ENCODE measurements at regions not wholly inside any gene's neighbourhood (a gene's known extent, or its start where the extent isn't known, plus 50 kb on each side); places are given as distances from the start of the nearest gene placed in this dataset.

GRCh38 chr4:110886270-110886669, 263.4 kb upstream of the PITX2 start:
- TF ChIP-seq ELF4 (IDR thresholded peaks at IDR 0.05) = no peak
- no peak for TF ChIP-seq ARNT (IDR thresholded peaks at IDR 0.05)
- POLR2A ChIA-PET = no interaction called here
- CTCF ChIA-PET = no interaction called here
- no peak for DNase-seq (ENCODE audit: extremely low spot score)

- no peak for DNase-seq (ENCODE audit: extremely low spot score)
- CTCF ChIA-PET = no interaction called here
- POLR2A ChIA-PET = no interaction called here
- TF ChIP-seq ZNF384 (IDR thresholded peaks at IDR 0.05) (no peak), HDGF (IDR thresholded peaks at IDR 0.05; ENCODE audit: borderline replicate concordance) (no peak), ARNT (IDR thresholded peaks at IDR 0.05) (no peak), FOXM1 (IDR thresholded peaks at IDR 0.05; ENCODE audit: borderline replicate concordance) (no peak), BHLHE40 (IDR thresholded peaks at IDR 0.05; ENCODE audit: borderline replicate concordance) (no peak)
These were observed 264.0 kb upstream of the PITX2 start for GRCh38 chr4:110886856-110887255.

DNA sequence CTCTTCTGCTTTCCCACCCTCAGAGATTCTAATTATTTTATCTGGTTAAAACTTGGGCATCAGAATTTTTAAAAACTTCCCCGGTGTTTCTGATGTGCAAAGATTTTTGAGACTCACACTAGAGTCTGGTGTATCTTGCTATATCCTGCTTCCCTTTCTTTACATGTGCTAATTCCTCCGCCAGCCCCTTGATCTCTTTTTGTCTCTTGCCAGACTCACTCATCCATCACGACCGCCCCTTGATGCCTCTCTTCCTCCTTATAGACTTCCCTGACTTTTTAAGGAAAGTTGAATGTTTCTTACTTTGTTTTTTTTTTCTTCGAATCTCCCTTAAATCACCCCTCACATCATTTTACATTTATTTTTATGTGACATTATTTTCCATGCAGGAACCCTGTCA, 274.9 kb upstream of the PITX2 start:
- POLR2A ChIA-PET = no interaction called here
- CTCF ChIA-PET = no interaction called here
- DNase-seq (ENCODE audit: extremely low spot score) = no peak
- TF ChIP-seq BHLHE40 (IDR thresholded peaks at IDR 0.05; ENCODE audit: borderline replicate concordance) = no peak
- TF ChIP-seq ELF4 (IDR thresholded peaks at IDR 0.05) = no peak
- no peak for TF ChIP-seq NFRKB (IDR thresholded peaks at IDR 0.05)
- TF ChIP-seq, protein P1, sequence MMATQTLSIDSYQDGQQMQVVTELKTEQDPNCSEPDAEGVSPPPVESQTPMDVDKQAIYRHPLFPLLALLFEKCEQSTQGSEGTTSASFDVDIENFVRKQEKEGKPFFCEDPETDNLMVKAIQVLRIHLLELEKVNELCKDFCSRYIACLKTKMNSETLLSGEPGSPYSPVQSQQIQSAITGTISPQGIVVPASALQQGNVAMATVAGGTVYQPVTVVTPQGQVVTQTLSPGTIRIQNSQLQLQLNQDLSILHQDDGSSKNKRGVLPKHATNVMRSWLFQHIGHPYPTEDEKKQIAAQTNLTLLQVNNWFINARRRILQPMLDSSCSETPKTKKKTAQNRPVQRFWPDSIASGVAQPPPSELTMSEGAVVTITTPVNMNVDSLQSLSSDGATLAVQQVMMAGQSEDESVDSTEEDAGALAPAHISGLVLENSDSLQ (IDR thresholded peaks at IDR 0.05) = no peak
- TF ChIP-seq SP1 (IDR thresholded peaks at IDR 0.05) = no peak
- no peak for TF ChIP-seq FOXK2 (IDR thresholded peaks at IDR 0.05)

DNA sequence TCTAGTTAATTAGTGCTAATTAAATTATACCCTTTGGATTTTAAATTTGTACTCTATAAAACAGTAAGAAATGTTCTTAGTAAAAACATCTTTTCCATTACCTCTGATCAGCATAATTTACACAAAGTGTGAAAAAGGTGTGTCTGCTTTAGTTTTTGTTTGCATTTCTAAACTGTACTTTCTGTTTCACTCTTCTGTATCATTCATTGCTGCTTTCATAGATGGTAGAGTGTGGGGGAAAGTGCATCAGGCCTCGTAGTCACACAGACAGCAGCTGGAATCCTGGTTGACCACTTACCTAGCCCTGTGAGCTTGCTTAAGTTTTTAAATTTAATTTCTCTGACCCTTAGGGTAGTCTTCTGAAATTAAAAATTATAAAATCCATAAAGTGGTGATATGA, 275.4 kb upstream of the PITX2 start:
- no peak for TF ChIP-seq HDGF (IDR thresholded peaks at IDR 0.05; ENCODE audit: borderline replicate concordance)
- TF ChIP-seq ARNT (IDR thresholded peaks at IDR 0.05) = no peak
- TF ChIP-seq FOXA1 (IDR thresholded peaks at IDR 0.05) = no peak
- no peak for TF ChIP-seq BHLHE40 (IDR thresholded peaks at IDR 0.05; ENCODE audit: borderline replicate concordance)
- TF ChIP-seq, protein P1 (IDR thresholded peaks at IDR 0.05) = no peak
- no peak for TF ChIP-seq FOXK2 (IDR thresholded peaks at IDR 0.05)
- no peak for TF ChIP-seq L3MBTL2 (conservative IDR thresholded peaks at IDR 0.05)
- TF ChIP-seq FOXM1 (IDR thresholded peaks at IDR 0.05; ENCODE audit: borderline replicate concordance) = no peak
- TF ChIP-seq SUZ12 (IDR thresholded peaks at IDR 0.05) = no peak
- no peak for DNase-seq (ENCODE audit: extremely low spot score)
- ChIA-PET POLR2A (no interaction called here), CTCF (no interaction called here)

DNA sequence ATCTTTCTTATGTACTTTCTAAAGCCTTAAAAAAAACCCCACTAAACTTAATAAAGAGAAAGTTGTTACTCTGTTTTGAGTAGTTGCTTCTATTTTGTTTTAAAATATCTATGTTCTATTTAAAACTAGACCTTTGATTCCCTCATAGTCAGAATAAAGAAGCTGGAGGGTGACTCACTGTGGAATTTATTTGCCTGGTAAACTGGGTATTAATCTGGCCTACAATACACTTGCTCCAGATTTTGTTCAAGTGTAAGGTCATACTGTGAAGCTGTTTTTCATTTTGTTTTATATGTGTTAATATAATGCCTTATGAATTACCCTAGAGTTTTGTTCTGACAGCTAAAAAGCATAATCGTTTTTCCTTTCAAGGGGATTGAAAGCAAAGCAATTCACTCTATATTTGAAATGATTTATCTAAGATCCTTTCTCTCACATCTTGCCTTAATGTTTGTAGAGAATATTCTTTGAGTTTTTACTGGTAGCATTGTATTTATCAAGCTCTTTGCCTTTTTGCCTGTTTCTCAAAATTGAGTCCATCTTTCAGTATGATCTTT, 277.4 kb upstream of the PITX2 start:
- ChIA-PET CTCF (interaction anchor here (0.7 kb wide), 1 partner anchor 766 kb away, joined by 3 read pairs; no protein-coding TSS in a partner anchor), POLR2A (no interaction called here)
- DNase-seq (ENCODE audit: extremely low spot score) = no peak
- TF ChIP-seq, protein P1 (IDR thresholded peaks at IDR 0.05) = peak; percentile 87
- TF ChIP-seq BHLHE40 (IDR thresholded peaks at IDR 0.05; ENCODE audit: borderline replicate concordance) (no peak), CTBP1 (IDR thresholded peaks at IDR 0.05; ENCODE audit: borderline replicate concordance) (peak; percentile 40; the same call in 1 of the 2 replicates)

GRCh38 chr4:110902500-110902899, 279.6 kb upstream of the PITX2 start:
- DNase-seq (ENCODE audit: extremely low spot score) = no peak
- TF ChIP-seq NFRKB (IDR thresholded peaks at IDR 0.05) (no peak), FOXM1 (IDR thresholded peaks at IDR 0.05; ENCODE audit: borderline replicate concordance) (no peak), HDGF (IDR thresholded peaks at IDR 0.05; ENCODE audit: borderline replicate concordance) (no peak), SP1 (IDR thresholded peaks at IDR 0.05) (no peak), ELF4 (IDR thresholded peaks at IDR 0.05) (no peak), ARNT (IDR thresholded peaks at IDR 0.05) (no peak), ZNF384 (IDR thresholded peaks at IDR 0.05) (no peak)
- TF ChIP-seq, protein P1 (IDR thresholded peaks at IDR 0.05) = no peak
- CTCF ChIA-PET = no interaction called here
- POLR2A ChIA-PET = no interaction called here

GRCh38 chr4:110904435-110905065, 281.7 kb upstream of the PITX2 start:
- TF ChIP-seq BHLHE40 (IDR thresholded peaks at IDR 0.05; ENCODE audit: borderline replicate concordance) (no peak), FOXK2 (IDR thresholded peaks at IDR 0.05) (peak; percentile 93), ARNT (IDR thresholded peaks at IDR 0.05) (peak; percentile 95), SP1 (IDR thresholded peaks at IDR 0.05) (no peak), TARDBP (IDR thresholded peaks at IDR 0.05) (peak; percentile 90), SUZ12 (IDR thresholded peaks at IDR 0.05) (no peak), HDGF (IDR thresholded peaks at IDR 0.05; ENCODE audit: borderline replicate concordance) (no peak), LEF1 (IDR thresholded peaks at IDR 0.05; ENCODE audit: borderline replicate concordance) (peak; percentile 98), FOXM1 (IDR thresholded peaks at IDR 0.05; ENCODE audit: borderline replicate concordance) (peak; percentile 92), CTBP1 (IDR thresholded peaks at IDR 0.05; ENCODE audit: borderline replicate concordance) (peak; percentile 100), NFRKB (IDR thresholded peaks at IDR 0.05) (no peak), L3MBTL2 (conservative IDR thresholded peaks at IDR 0.05) (no peak), ZNF384 (IDR thresholded peaks at IDR 0.05) (peak; percentile 79), FOXA1 (IDR thresholded peaks at IDR 0.05) (peak; percentile 99), ELF4 (IDR thresholded peaks at IDR 0.05) (0 out of 2 replicates have a peak, but pooled peaks have one; percentile 45)
- TF ChIP-seq, protein P1 (IDR thresholded peaks at IDR 0.05) = peak; percentile 98
- ChIA-PET CTCF (interaction anchor here (1.0 kb wide), 1 partner anchor 23 kb away, joined by 3 read pairs; no protein-coding TSS in a partner anchor), POLR2A (no interaction called here)
- DNase-seq (ENCODE audit: extremely low spot score) = peak; percentile 54

Data from HEK293T (cell line).